Gastrocnemius medialis (tissue), 4 donors: ENCODE measurements at regions not wholly inside any gene's neighbourhood (a gene's known extent, or its start where the extent isn't known, plus 50 kb on each side); places are given as distances from the start of the nearest gene placed in this dataset.
A peak's percentile ranks its signal among the peaks of the same experiment; 100 is the strongest.

Experiments
- ATAC-seq, 2 donors: fragments of 150-250 bp; one replicate each; pipeline ENCODE4 v1.9.1; 2016
- DNase-seq, 2 donors: peaks; one replicate each; pipeline ENCODE4 v3.0.0-alpha.2; 2019
- H3K27ac ChIP-seq, 4 donors: fragments of 200-600 bp; sonication (generic); 1 replicate in 1 of 4; 2 replicates in 3 of 4; pipeline ENCODE4 v1.5.1; 2016 to 2018; ENCODE audit warnings: mild to moderate bottlenecking in 2 of 4, moderate library complexity in 1 of 4
- H3K27me3 ChIP-seq, 3 donors: fragments of 200-600 bp; sonication (generic) in 2 of 3; 1 replicate in 1 of 3; 2 replicates in 2 of 3; pipeline versions ENCODE4 v1.5.1 to v1.6.0; 2016 to 2019; ENCODE audit warnings: mild to moderate bottlenecking in 1 of 3, moderate library complexity in 1 of 3
- H3K36me3 ChIP-seq, 2 donors: fragments of 200-600 bp; sonication (generic) in 1 of 2; one replicate each; pipeline ENCODE4 v1.5.1; 2017 to 2018
- H3K4me1 ChIP-seq, 2 donors: fragments of 200-600 bp; sonication (generic) in 1 of 2; one replicate each; pipeline ENCODE4 v1.5.1; 2016 to 2017; ENCODE audit warnings: mild to moderate bottlenecking in 2 of 2
- H3K4me3 ChIP-seq, 4 donors: fragments of 200-600 bp; sonication (generic) in 3 of 4; 1 replicate in 1 of 4; 2 replicates in 3 of 4; pipeline ENCODE4 v1.5.1; 2016 to 2019; ENCODE audit warnings: mild to moderate bottlenecking in 2 of 4
- H3K9me3 ChIP-seq, 3 donors: fragments of 200-600 bp; sonication (generic) in 2 of 3; 1 replicate in 1 of 3; 2 replicates in 2 of 3; pipeline ENCODE4 v1.5.1; 2016 to 2019
- POLR2A ChIP-seq, 2 donors: fragments of 450-650 bp; IDR thresholded peaks; one replicate each; pipeline ENCODE4 v1.6.1; 2017; ENCODE audit warnings: antibody characterized with exemption in 2 of 2, mild to moderate bottlenecking in 2 of 2, moderate library complexity in 2 of 2
- in situ Hi-C, 4 donors: fragments of 200-750 bp; cut with MboI; loops; one replicate each; pipeline versions ENCODE4 v1.15.0 to v1.8.0; 2017; ENCODE audit warnings: low sequenced_read_pairs in 4 of 4
- intact Hi-C: fragments of 100-400 bp; cut with DNase I; formaldehyde crosslinking; loops from one replicate; pipeline ENCODE4 v1.15.1; 2023; ENCODE audit warnings: low total_unique reads
- TF ChIP-seq, protein P1 (sequence below), 5 experiments: fragments of 450-650 bp in 3 of 5; fragments of 200-600 bp in 2 of 5; sonication (generic) in 2 of 5; IDR thresholded peaks in 4 of 5; conservative IDR thresholded peaks in 1 of 5; 1 replicate in 4 of 5; 2 replicates in 1 of 5; pipeline ENCODE4 v1.5.1; 2016 to 2019; ENCODE audit warnings: antibody characterized with exemption in 5 of 5, mild to moderate bottlenecking in 3 of 5, moderate library complexity in 3 of 5

- in situ Hi-C loops (no loop called here), intact Hi-C loops (no loop called here)
- no peaks in the 10 kb centered on the region for H3K36me3 ChIP-seq
- H3K4me1 ChIP-seq = peaks cover 6 to 15% of the 10 kb centered on the region in 2 donors
- no peaks in the 10 kb centered on the region for H3K27me3 ChIP-seq
- ATAC-seq (no peak), DNase-seq (no peak)
- TF ChIP-seq POLR2A (IDR thresholded peaks at IDR 0.05) = no peak
- TF ChIP-seq, protein P1, sequence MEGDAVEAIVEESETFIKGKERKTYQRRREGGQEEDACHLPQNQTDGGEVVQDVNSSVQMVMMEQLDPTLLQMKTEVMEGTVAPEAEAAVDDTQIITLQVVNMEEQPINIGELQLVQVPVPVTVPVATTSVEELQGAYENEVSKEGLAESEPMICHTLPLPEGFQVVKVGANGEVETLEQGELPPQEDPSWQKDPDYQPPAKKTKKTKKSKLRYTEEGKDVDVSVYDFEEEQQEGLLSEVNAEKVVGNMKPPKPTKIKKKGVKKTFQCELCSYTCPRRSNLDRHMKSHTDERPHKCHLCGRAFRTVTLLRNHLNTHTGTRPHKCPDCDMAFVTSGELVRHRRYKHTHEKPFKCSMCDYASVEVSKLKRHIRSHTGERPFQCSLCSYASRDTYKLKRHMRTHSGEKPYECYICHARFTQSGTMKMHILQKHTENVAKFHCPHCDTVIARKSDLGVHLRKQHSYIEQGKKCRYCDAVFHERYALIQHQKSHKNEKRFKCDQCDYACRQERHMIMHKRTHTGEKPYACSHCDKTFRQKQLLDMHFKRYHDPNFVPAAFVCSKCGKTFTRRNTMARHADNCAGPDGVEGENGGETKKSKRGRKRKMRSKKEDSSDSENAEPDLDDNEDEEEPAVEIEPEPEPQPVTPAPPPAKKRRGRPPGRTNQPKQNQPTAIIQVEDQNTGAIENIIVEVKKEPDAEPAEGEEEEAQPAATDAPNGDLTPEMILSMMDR (IDR thresholded peaks at IDR 0.05 in 4 of 5, conservative IDR thresholded peaks at IDR 0.05 in 1 of 5) = no peak
- H3K27ac ChIP-seq = no peak overlapping the region
- no peaks in the 10 kb centered on the region for H3K9me3 ChIP-seq
- no peak overlapping the region for H3K4me3 ChIP-seq
These were observed 291.3 kb upstream of the PLXNA2 start for GRCh38 chr1:208535511-208535910.

DNA sequence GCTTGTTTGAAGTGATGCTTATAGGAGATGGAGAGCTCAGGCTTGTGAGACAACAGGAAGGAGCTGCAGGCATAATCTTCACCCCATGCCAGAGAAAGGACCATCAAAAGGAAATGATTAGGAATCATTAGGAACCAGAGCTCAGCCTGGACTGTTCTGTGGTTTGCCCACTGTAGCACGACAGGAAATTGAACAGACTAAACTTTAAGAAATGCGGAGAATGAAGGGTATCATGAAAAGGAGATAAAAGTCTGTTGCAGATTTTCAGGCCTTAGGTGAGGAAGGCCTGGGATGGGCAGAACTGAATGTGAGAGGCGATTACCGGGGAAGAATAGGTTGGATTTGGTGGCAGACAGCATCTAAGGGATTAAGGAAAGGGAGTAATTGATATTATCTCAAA lies 292.0 kb upstream of the PLXNA2 start:
- intact Hi-C loops = no loop called here
- in situ Hi-C loops = no loop called here
- ATAC-seq = no peak

GRCh38 chr1:208537198-208537597 lies 293.0 kb upstream of the PLXNA2 start:
- intact Hi-C loops = no loop called here
- TF ChIP-seq, protein P1 (IDR thresholded peaks at IDR 0.05 in 4 of 5, conservative IDR thresholded peaks at IDR 0.05 in 1 of 5) = no peak
- TF ChIP-seq POLR2A (IDR thresholded peaks at IDR 0.05) = no peak
- Histone ChIP-seq H3K4me1 (peaks cover 6 to 15% of the 10 kb centered on the region in 2 donors), H3K4me3 (no peak overlapping the region), H3K27ac (no peak overlapping the region), H3K36me3 (no peaks in the 10 kb centered on the region), H3K27me3 (no peaks in the 10 kb centered on the region), H3K9me3 (no peaks in the 10 kb centered on the region)
- in situ Hi-C loops = no loop called here
- DNase-seq = no peak
- no peak for ATAC-seq

More for the DNA sequence above, 292.0 kb upstream of the PLXNA2 start:
- H3K4me3 ChIP-seq = no peak overlapping the region
- H3K4me1 ChIP-seq = peaks cover 6 to 15% of the 10 kb centered on the region in 2 donors
- no peaks in the 10 kb centered on the region for H3K27me3 ChIP-seq
- TF ChIP-seq, protein P1 (IDR thresholded peaks at IDR 0.05 in 4 of 5, conservative IDR thresholded peaks at IDR 0.05 in 1 of 5) = no peak
- TF ChIP-seq POLR2A (IDR thresholded peaks at IDR 0.05) = no peak
- DNase-seq = no peak
- no peak overlapping the region for H3K27ac ChIP-seq
- no peaks in the 10 kb centered on the region for H3K9me3 ChIP-seq
- H3K36me3 ChIP-seq = no peaks in the 10 kb centered on the region

DNA sequence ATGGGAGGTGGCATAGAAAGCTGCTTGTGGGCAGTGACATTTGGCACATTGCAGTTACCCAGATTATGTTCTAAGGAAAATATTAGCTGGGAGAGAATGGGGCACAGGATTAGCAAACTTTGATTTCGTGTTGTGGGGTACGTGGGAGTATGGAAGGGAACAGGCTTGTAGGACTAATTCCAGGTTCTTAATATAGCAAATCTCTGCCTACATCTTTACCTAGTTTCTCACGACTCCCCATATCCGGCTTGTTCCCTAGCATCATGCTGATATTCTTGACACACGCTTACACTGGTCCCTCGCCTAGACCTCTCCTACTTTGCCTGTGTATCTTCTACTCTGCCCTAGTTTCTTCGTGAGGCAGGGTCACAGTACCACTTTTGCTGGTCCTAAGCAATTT lies 293.9 kb upstream of the PLXNA2 start:
- H3K27me3 ChIP-seq = no peaks in the 10 kb centered on the region
- no peaks in the 10 kb centered on the region for H3K36me3 ChIP-seq
- peaks cover 6 to 15% of the 10 kb centered on the region in 2 donors for H3K4me1 ChIP-seq
- ATAC-seq (no peak), DNase-seq (no peak)
- no peak overlapping the region for H3K4me3 ChIP-seq
- intact Hi-C loops (no loop called here), in situ Hi-C loops (no loop called here)
- no peak for TF ChIP-seq POLR2A (IDR thresholded peaks at IDR 0.05)
- TF ChIP-seq, protein P1 (IDR thresholded peaks at IDR 0.05 in 4 of 5, conservative IDR thresholded peaks at IDR 0.05 in 1 of 5) = no peak
- H3K9me3 ChIP-seq = no peaks in the 10 kb centered on the region
- H3K27ac ChIP-seq = no peak overlapping the region

GRCh38 chr1:208538587-208538986 lies 294.4 kb upstream of the PLXNA2 start:
- TF ChIP-seq, protein P1 (IDR thresholded peaks at IDR 0.05 in 4 of 5, conservative IDR thresholded peaks at IDR 0.05 in 1 of 5) = no peak
- TF ChIP-seq POLR2A (IDR thresholded peaks at IDR 0.05) = no peak
- no peak overlapping the region for H3K27ac ChIP-seq
- DNase-seq (no peak), ATAC-seq (peak in 1 of 2 donors; percentile 50)
- no peaks in the 10 kb centered on the region for H3K9me3 ChIP-seq
- no peaks in the 10 kb centered on the region for H3K36me3 ChIP-seq
- H3K4me1 ChIP-seq = peaks cover 6 to 15% of the 10 kb centered on the region in 2 donors
- H3K27me3 ChIP-seq = no peaks in the 10 kb centered on the region
- H3K4me3 ChIP-seq = no peak overlapping the region
- in situ Hi-C loops = no loop called here
- intact Hi-C loops = no loop called here
